GM23338 (cell line): ENCODE measurements at regions not wholly inside any gene's neighbourhood (a gene's known extent, or its start where the extent isn't known, plus 50 kb on each side); places are given as distances from the start of the nearest gene placed in this dataset.

Experiments used
- ATAC-seq: fragments of 200-7000 bp; cut with Tn5 transposase; 3 replicates; pipeline ENCODE4 v1.9.1; 2020
- DNase-seq: peaks from one replicate; pipeline ENCODE4 v3.0.0-alpha.2; 2015; ENCODE audit warnings: low spot score
- H2AFZ ChIP-seq: fragments of 200-600 bp; sonication (generic); 2 replicates; pipeline ENCODE4 v1.8.0; 2016; ENCODE audit warnings: antibody characterized with exemption, mild to moderate bottlenecking, moderate library complexity
- H3F3A ChIP-seq: fragments of 200-600 bp; sonication (generic); replicated peaks from 2 replicates; pipeline ENCODE4 v1.8.0; 2017; ENCODE audit warnings: antibody characterized with exemption, mixed run types, low read depth
- H3K27ac ChIP-seq: fragments of 200-600 bp; sonication (generic); 2 replicates; pipeline ENCODE4 v1.6.1; 2016; ENCODE audit warnings: low read depth
- H3K27me3 ChIP-seq: fragments of 200-600 bp; sonication (generic); 2 replicates; pipeline ENCODE4 v1.8.0; 2016; ENCODE audit warnings: mild to moderate bottlenecking, mixed run types, moderate library complexity; ENCODE audit not compliant: insufficient read depth
- H3K36me3 ChIP-seq: fragments of 200-600 bp; sonication (generic); 2 replicates; pipeline ENCODE4 v1.8.0; 2016; ENCODE audit warnings: mild to moderate bottlenecking; ENCODE audit not compliant: insufficient read depth
- H3K4me1 ChIP-seq: fragments of 200-600 bp; sonication (generic); 2 replicates; pipeline ENCODE4 v1.8.0; 2016; ENCODE audit warnings: mild to moderate bottlenecking, moderate library complexity; ENCODE audit not compliant: insufficient read depth
- H3K4me2 ChIP-seq: fragments of 200-600 bp; sonication (generic); 2 replicates; pipeline ENCODE4 v1.7.1; 2017; ENCODE audit warnings: mixed run types
- H3K4me3 ChIP-seq: fragments of 200-600 bp; sonication (generic); 2 replicates; pipeline ENCODE4 v1.6.1; 2016; ENCODE audit warnings: mixed run types
- H3K79me2 ChIP-seq: fragments of 200-600 bp; sonication (generic); replicated peaks from 2 replicates; pipeline ENCODE4 v1.8.0; 2017; ENCODE audit warnings: mild to moderate bottlenecking; ENCODE audit not compliant: insufficient read depth
- H3K9me2 ChIP-seq: fragments of 200-600 bp; sonication (generic); 2 replicates; pipeline ENCODE4 v1.8.0; 2017; ENCODE audit not compliant: insufficient read depth
- H4K20me1 ChIP-seq: fragments of 200-600 bp; sonication (generic); replicated peaks from 2 replicates; pipeline ENCODE4 v1.8.0; 2017; ENCODE audit warnings: mild to moderate bottlenecking; ENCODE audit not compliant: insufficient read depth
- H3K27ac Mint-ChIP-seq: 2 replicates; pipeline ENCODE4 v1.8.0; 2020; ENCODE audit warnings: inconsistent platforms, mild to moderate bottlenecking, moderate library complexity, mixed read lengths
- H3K27me3 Mint-ChIP-seq: 3 replicates; pipeline ENCODE4 v1.8.0; 2022; ENCODE audit warnings: low read depth, mild to moderate bottlenecking, moderate library complexity, mixed read lengths, inconsistent platforms; ENCODE audit not compliant: insufficient read depth, poor library complexity
- H3K36me3 Mint-ChIP-seq: 3 replicates; pipeline ENCODE4 v1.8.0; 2021; ENCODE audit warnings: low read depth, mild to moderate bottlenecking, inconsistent platforms, moderate library complexity, mixed read lengths
- H3K4me1 Mint-ChIP-seq: 3 replicates; pipeline ENCODE4 v1.8.0; 2020; ENCODE audit warnings: mild to moderate bottlenecking, inconsistent platforms, mixed read lengths
- H3K4me3 Mint-ChIP-seq: 3 replicates; pipeline ENCODE4 v1.8.0; 2021; ENCODE audit warnings: moderate library complexity, mild to moderate bottlenecking, inconsistent platforms, mixed read lengths
- H3K9me3 Mint-ChIP-seq: 3 replicates; pipeline ENCODE4 v1.8.0; 2020; ENCODE audit warnings: moderate library complexity, mild to moderate bottlenecking, inconsistent platforms, mixed read lengths
- CREB1 ChIP-seq: fragments of 250-450 bp; sonication (Bioruptor Pico); IDR thresholded peaks from 2 replicates; pipeline ENCODE4 v1.5.0; 2020; ENCODE audit warnings: low read depth, mild to moderate bottlenecking, moderate library complexity
- CTCF ChIP-seq, 2 experiments: fragments of 200-600 bp in 1 of 2; sonication (generic) in 1 of 2; conservative IDR thresholded peaks; 2 replicates each; pipeline versions ENCODE4 v1.5.1 to v1.6.1; 2016 to 2017; ENCODE audit warnings: antibody characterized with exemption in 2 of 2, low read depth in 2 of 2, mild to moderate bottlenecking in 2 of 2, moderate library complexity in 1 of 2
- ETS1 ChIP-seq: IDR thresholded peaks from 2 replicates; pipeline ENCODE4 v1.6.1; 2016; ENCODE audit warnings: antibody characterized with exemption
- EZH2 ChIP-seq: fragments of 200-600 bp; sonication (generic); IDR thresholded peaks from one replicate; pipeline ENCODE4 v1.8.0; 2017; ENCODE audit warnings: antibody characterized with exemption, mild to moderate bottlenecking, low read depth; ENCODE audit not compliant: unreplicated experiment
- EZH2phosphoT487 ChIP-seq: fragments of 200-600 bp; sonication (generic); IDR thresholded peaks from one replicate; pipeline ENCODE4 v1.8.1; 2018; ENCODE audit warnings: antibody characterized with exemption; ENCODE audit not compliant: unreplicated experiment
- JUNB ChIP-seq: IDR thresholded peaks from one replicate; pipeline ENCODE4 v1.6.1; 2016; ENCODE audit warnings: antibody characterized with exemption; ENCODE audit not compliant: unreplicated experiment
- NANOG ChIP-seq: IDR thresholded peaks from 2 replicates; pipeline ENCODE4 v1.6.1; 2016; ENCODE audit warnings: antibody characterized with exemption, borderline replicate concordance
- REST ChIP-seq: IDR thresholded peaks from one replicate; pipeline ENCODE4 v1.6.1; 2018; ENCODE audit warnings: antibody characterized with exemption; ENCODE audit not compliant: unreplicated experiment
- STAT1 ChIP-seq: IDR thresholded peaks from one replicate; pipeline ENCODE4 v1.6.1; 2016; ENCODE audit warnings: antibody characterized with exemption; ENCODE audit not compliant: unreplicated experiment

- TF ChIP-seq CTCF (conservative IDR thresholded peaks at IDR 0.05; ENCODE audit: low read depth in 2 of 2), result no peak
These were observed 147.4 kb upstream of the SIX2 start (continued) for GRCh38 chr2:45156605-45157004.

GRCh38 chr2:45154606-45155155 is 145.4 kb upstream of the SIX2 start:
- Mint-ChIP-seq H3K4me1 (peaks cover 8% of the 10 kb centered on the region; the same call in 2 of the 3 replicates), H3K36me3 (peaks cover 7% of the 10 kb centered on the region; the same call in 1 of the 3 replicates), H3K9me3 (peaks cover 6% of the 10 kb centered on the region), H3K4me3 (no peak overlapping the region), H3K27me3 (peaks cover 5% of the 10 kb centered on the region), H3K27ac (no peak overlapping the region)
- H3K27ac ChIP-seq, result no peak overlapping the region
- H3K27me3 ChIP-seq, result no peaks in the 10 kb centered on the region
- 0 out of 2 replicates have a peak, but pooled peaks cover 9% of the 10 kb centered on the region for H3K9me2 ChIP-seq
- H3K4me3 ChIP-seq, result no peak overlapping the region
- no peak overlapping the region for H2AFZ ChIP-seq
- DNase-seq (no peak), ATAC-seq (no peak)
- H3K4me1 ChIP-seq, result no peaks in the 10 kb centered on the region; the same call in 1 of the 2 replicates
- no peaks in the 10 kb centered on the region for H3F3A ChIP-seq
- no peak overlapping the region for H3K4me2 ChIP-seq
- no peaks in the 10 kb centered on the region for H4K20me1 ChIP-seq
- H3K79me2 ChIP-seq, result no peaks in the 10 kb centered on the region
- TF ChIP-seq CTCF (conservative IDR thresholded peaks at IDR 0.05; ENCODE audit: low read depth in 2 of 2) (no peak), STAT1 (no peak), ETS1 (no peak), EZH2phosphoT487 (no peak), JUNB (no peak), NANOG (no peak), REST (no peak), EZH2 (no peak), CREB1 (no peak)
- no peaks in the 10 kb centered on the region for H3K36me3 ChIP-seq
